PFSK-1 (cell line): ENCODE measurements at regions not wholly inside any gene's neighbourhood (a gene's known extent, or its start where the extent isn't known, plus 50 kb on each side); places are given as distances from the start of the nearest gene placed in this dataset.

ENCODE experiments used
- FOXP2 ChIP-seq: optimal IDR thresholded peaks from 2 replicates; pipeline ENCODE3; 2011; ENCODE audit warnings: borderline replicate concordance, control low read depth, inconsistent platforms; ENCODE audit not compliant: insufficient read depth; ENCODE audit errors: extremely low read length, extremely low read depth
- POLR2AphosphoS5 ChIP-seq: IDR thresholded peaks from 2 replicates; pipeline ENCODE4 v1.6.1; 2012; ENCODE audit warnings: low read depth, mild to moderate bottlenecking, control low read depth, low read length, moderate library complexity
- SIN3A ChIP-seq: IDR thresholded peaks from 2 replicates; pipeline ENCODE4 v1.6.1; 2012; ENCODE audit warnings: mild to moderate bottlenecking, low read length, moderate library complexity, borderline replicate concordance; ENCODE audit not compliant: insufficient read depth
- TAF1 ChIP-seq: IDR thresholded peaks from 2 replicates; pipeline ENCODE4 v1.6.1; 2012; ENCODE audit warnings: low read length, control low read depth, borderline replicate concordance; ENCODE audit not compliant: insufficient read depth
- TF ChIP-seq, protein P1 (sequence below), 2 experiments: IDR thresholded peaks; 2 replicates each; pipeline versions ENCODE4 v1.6.1 to v1.8.0; 2011 to 2012; ENCODE audit warnings: low read depth in 2 of 2, low read length in 2 of 2, control low read depth in 1 of 2, inconsistent platforms in 1 of 2, mild to moderate bottlenecking in 1 of 2, moderate library complexity in 1 of 2; ENCODE audit not compliant: insufficient read depth in 1 of 2

DNA sequence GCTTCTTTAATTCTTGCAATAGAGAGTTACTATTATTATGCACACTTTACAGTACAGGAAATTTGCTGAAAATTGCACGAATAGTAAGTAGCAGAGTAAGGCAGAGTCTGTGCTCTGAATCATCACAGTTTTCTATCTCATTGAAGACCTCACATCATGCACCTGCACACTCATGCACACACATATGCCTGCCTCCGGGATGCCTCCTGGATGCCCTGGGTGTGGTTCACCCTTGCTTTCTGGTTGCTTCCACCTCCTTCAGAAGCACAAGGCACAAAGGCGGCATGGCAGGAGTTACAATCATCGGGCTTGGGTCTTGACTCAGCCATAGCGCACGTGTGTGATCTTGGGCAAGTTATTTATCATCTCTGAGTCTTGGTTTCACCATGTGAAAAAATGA, 564.0 kb downstream of the VRK1 start:
- no peak for TF ChIP-seq POLR2AphosphoS5
- no peak for TF ChIP-seq FOXP2
- TF ChIP-seq, protein P1, sequence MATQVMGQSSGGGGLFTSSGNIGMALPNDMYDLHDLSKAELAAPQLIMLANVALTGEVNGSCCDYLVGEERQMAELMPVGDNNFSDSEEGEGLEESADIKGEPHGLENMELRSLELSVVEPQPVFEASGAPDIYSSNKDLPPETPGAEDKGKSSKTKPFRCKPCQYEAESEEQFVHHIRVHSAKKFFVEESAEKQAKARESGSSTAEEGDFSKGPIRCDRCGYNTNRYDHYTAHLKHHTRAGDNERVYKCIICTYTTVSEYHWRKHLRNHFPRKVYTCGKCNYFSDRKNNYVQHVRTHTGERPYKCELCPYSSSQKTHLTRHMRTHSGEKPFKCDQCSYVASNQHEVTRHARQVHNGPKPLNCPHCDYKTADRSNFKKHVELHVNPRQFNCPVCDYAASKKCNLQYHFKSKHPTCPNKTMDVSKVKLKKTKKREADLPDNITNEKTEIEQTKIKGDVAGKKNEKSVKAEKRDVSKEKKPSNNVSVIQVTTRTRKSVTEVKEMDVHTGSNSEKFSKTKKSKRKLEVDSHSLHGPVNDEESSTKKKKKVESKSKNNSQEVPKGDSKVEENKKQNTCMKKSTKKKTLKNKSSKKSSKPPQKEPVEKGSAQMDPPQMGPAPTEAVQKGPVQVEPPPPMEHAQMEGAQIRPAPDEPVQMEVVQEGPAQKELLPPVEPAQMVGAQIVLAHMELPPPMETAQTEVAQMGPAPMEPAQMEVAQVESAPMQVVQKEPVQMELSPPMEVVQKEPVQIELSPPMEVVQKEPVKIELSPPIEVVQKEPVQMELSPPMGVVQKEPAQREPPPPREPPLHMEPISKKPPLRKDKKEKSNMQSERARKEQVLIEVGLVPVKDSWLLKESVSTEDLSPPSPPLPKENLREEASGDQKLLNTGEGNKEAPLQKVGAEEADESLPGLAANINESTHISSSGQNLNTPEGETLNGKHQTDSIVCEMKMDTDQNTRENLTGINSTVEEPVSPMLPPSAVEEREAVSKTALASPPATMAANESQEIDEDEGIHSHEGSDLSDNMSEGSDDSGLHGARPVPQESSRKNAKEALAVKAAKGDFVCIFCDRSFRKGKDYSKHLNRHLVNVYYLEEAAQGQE (IDR thresholded peaks at IDR 0.05; ENCODE audit: insufficient read depth in 1 of 2, low read depth in 2 of 2, low read length in 2 of 2): no peak

DNA sequence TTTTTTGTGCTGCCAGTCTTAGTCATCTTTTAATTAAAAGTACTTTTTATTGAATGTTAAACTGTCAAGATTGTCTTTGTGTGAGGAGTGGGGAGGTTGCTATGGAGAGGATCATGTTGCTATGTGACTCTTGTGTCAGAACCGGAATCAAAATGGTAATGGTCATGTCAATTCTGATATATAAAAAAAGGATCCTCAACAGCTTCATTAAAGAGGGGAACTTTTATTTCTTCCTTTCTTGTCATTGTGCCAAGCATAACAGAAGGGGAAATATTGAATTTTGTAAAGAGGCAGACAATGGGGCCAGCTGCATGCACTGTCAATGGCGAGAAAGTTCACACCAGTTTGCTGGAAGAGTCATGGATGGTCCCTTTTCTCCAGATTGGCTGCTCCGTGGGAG, 564.8 kb downstream of the VRK1 start:
- TF ChIP-seq, protein P1 (IDR thresholded peaks at IDR 0.05; ENCODE audit: insufficient read depth in 1 of 2, low read depth in 2 of 2, low read length in 2 of 2): no peak
- TF ChIP-seq POLR2AphosphoS5 (no peak), SIN3A (no peak), TAF1 (no peak), FOXP2 (no peak)

DNA sequence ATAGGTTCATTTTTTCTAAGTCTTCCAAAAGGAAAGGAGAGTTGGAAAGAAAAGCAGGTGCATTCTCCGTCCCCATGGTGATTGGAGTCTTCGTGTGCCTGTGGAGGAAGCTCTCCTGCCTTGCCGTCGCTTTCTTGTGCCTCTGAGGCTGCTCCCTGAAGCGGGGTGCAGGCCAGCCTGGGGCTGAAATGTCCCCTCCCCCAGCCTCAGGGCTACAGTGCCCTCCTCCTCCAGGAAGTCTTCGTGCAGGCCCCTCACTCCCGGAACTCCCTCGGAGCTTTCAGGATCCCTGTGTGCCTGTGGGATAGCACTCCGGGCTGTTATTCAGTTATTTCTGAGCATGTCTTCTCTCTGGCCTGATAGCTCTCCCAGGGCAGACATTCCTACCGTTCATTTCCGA, 569.2 kb downstream of the VRK1 start:
- TF ChIP-seq, protein P1 (IDR thresholded peaks at IDR 0.05; ENCODE audit: insufficient read depth in 1 of 2, low read depth in 2 of 2, low read length in 2 of 2): no peak
- TF ChIP-seq FOXP2 (no peak), TAF1 (no peak), SIN3A (no peak), POLR2AphosphoS5 (no peak)

DNA sequence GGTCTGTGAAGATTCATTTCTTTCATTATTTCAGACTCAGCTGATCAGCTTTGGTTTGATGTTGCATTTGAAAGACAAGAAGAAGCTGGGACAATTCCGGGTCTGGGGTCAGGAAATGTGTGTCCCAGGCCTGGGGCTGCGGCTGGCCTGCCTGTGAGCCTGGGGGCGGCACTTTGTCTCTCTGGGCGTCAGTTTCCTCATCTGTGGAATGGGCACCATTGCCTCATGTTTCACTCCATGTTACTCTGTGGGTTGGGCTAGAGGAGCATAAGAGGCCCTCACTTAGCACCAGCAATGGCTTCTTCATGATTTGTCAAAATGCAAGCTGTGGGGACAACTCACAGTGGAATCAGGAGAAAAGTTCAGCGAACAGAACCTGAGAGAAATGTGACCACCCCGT, 570.1 kb downstream of the VRK1 start:
- no peak for TF ChIP-seq POLR2AphosphoS5
- TF ChIP-seq FOXP2: no peak

DNA sequence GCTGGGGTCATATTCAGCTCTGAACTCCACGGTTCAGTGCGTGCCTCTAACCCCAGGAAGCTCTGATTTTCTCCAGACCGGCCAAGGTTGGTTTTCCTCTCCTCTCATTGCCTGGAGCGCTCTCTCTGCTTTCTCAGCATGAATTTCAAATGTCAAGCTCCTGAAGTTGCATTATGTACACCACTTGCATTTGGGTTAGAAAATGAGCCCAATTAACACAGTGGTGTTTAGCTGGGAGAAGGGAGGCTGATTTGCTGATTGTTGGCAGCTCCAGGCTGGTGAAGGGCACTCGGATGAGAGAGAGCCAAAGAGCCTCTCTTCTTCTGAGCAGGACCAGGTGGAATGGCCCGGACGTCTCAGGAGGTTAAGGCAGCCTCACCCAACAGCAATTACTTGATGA, 570.9 kb downstream of the VRK1 start:
- TF ChIP-seq TAF1: no peak
- TF ChIP-seq FOXP2: no peak
- no peak for TF ChIP-seq SIN3A
- no peak for TF ChIP-seq POLR2AphosphoS5
- TF ChIP-seq, protein P1 (IDR thresholded peaks at IDR 0.05; ENCODE audit: insufficient read depth in 1 of 2, low read depth in 2 of 2, low read length in 2 of 2): no peak
